ENCODE measurements at regions not wholly inside any gene's neighbourhood (a gene's known extent, or its start where the extent isn't known, plus 50 kb on each side); places are given as distances from the start of the nearest gene placed in this dataset.

- TF ChIP-seq CTCF (IDR thresholded peaks at IDR 0.05) (no peak), TCF7L2 (IDR thresholded peaks at IDR 0.05; ENCODE audit: low read depth, low read length) (no peak), POLR2AphosphoS5 (IDR thresholded peaks at IDR 0.05; ENCODE audit: low read depth, low read length) (no peak)
These were observed 459.8 kb upstream of the EPHA5 start for GRCh38 chr4:66130042-66130441.

Measured in Panc1 (cell line).